ENCODE measurements at regions not wholly inside any gene's neighbourhood (a gene's known extent, or its start where the extent isn't known, plus 50 kb on each side); places are given as distances from the start of the nearest gene placed in this dataset.

DNA sequence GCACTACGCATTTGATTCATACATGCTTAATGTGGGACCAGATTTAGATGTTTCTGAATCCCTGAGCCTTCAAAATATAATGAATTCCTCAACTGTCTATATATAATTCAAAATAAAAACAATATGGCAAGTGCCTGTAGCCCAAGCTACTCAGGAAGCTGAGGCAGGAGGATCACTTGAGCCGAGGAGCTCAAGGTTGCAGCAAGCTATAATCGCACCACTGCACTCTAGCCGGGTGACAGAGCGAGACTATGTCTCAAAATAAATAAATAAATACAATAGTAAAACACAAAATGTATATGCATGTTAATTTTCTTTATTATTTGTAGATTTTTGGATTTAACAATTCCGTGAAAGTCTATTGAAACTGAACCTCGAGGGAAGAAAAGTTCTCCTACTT is 50.6 kb upstream of the IRX6 start:
- TF ChIP-seq REST (IDR thresholded peaks at IDR 0.05; ENCODE audit: insufficient read depth in 1 of 2, low read depth in 2 of 2, low read length in 1 of 2) (no peak), POLR2AphosphoS5 (IDR thresholded peaks at IDR 0.05; ENCODE audit: low read depth, low read length) (no peak)

Measured in Panc1 (cell line).